Neuron (in vitro differentiated cells): ENCODE measurements at regions not wholly inside any gene's neighbourhood (a gene's known extent, or its start where the extent isn't known, plus 50 kb on each side); places are given as distances from the start of the nearest gene placed in this dataset.
"Not testable (repeated sequence)": the region's sequence is repeated elsewhere in the genome, so short reads cannot be mapped to it uniquely, and the experiment has no call there.

Experiments
- H2AFZ ChIP-seq: one replicate; pipeline ENCODE4 v1.6.1; 2013; ENCODE audit warnings: low read depth, mild to moderate bottlenecking, inconsistent platforms, low read length, moderate library complexity
- H3K27me3 ChIP-seq: one replicate; pipeline ENCODE4 v1.6.1; 2013; ENCODE audit warnings: low read length; ENCODE audit not compliant: insufficient read depth
- H3K36me3 ChIP-seq: one replicate; pipeline ENCODE4 v1.6.1; 2013; ENCODE audit warnings: low read length; ENCODE audit not compliant: insufficient read depth
- H3K4me1 ChIP-seq: one replicate; pipeline ENCODE4 v1.6.1; 2013; ENCODE audit warnings: low read length; ENCODE audit not compliant: insufficient read depth
- H3K4me3 ChIP-seq: 2 replicates; pipeline ENCODE4 v1.5.1; 2013; ENCODE audit warnings: mild to moderate bottlenecking, low read length, moderate library complexity
- H3K9me3 ChIP-seq: one replicate; pipeline ENCODE4 v1.6.1; 2013; ENCODE audit warnings: low read length

- no peaks in the 10 kb centered on the region for H3K27me3 ChIP-seq
- H3K9me3 ChIP-seq = no peaks in the 10 kb centered on the region
- H3K4me1 ChIP-seq = no peaks in the 10 kb centered on the region
- no peak overlapping the region for H3K4me3 ChIP-seq
- H2AFZ ChIP-seq = peak overlapping the region; percentile 59
- H3K36me3 ChIP-seq = no peaks in the 10 kb centered on the region
Observed at GRCh38 chr6:8814440-8815000, 379.2 kb upstream of the SLC35B3 start.

DNA sequence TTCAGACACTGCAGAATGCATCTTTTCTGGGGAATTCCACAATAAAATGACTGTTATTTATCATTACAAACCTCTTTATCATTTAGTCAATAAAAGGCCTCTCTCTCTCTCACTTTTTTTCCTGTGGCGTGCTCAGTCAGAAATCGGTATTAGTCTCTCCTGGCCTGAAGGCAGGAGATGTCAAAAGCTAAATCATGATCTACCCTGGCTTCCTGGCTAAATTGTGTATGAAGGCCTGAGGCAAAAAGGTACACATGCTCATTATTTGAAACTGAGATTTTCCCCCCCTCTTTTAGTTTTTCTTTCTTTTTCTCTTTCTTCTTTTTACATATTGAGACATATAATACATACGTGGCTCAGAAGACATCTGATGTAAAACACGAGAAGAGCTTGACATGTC lies 375.0 kb upstream of the SLC35B3 start:
- Histone ChIP-seq H3K4me1 (no peaks in the 10 kb centered on the region), H3K36me3 (no peaks in the 10 kb centered on the region), H3K4me3 (no peak overlapping the region), H3K27me3 (no peaks in the 10 kb centered on the region), H2AFZ (no peak overlapping the region), H3K9me3 (no peaks in the 10 kb centered on the region)

DNA sequence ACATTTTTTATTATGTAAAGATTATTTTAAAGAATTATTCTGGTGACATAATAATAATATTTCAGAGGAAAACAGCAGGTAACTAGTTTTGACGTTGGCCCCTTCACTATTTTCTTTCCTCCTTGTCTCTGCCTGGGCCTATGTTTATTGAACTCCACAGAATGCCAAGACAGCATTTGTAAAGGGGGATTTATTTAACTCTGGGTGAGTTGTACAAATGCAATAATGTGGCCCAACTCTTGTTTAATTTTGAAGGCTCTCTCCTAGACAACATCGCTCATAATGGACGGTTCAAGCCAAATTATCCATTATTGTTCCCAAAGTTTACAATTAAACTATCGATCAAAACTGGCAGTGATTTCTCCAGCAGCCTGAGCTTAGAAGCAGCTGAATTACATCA lies 374.3 kb upstream of the SLC35B3 start:
- no peak overlapping the region for H2AFZ ChIP-seq
- no peaks in the 10 kb centered on the region for H3K36me3 ChIP-seq
- H3K9me3 ChIP-seq = no peaks in the 10 kb centered on the region

GRCh38 chr6:8803181-8803760 lies 367.9 kb upstream of the SLC35B3 start:
- Histone ChIP-seq H3K9me3 (no peaks in the 10 kb centered on the region), H3K36me3 (no peaks in the 10 kb centered on the region), H3K4me1 (no peaks in the 10 kb centered on the region), H3K4me3 (no peak overlapping the region), H3K27me3 (no peaks in the 10 kb centered on the region), H2AFZ (no peak overlapping the region)

More for the DNA sequence above, 374.3 kb upstream of the SLC35B3 start:
- Histone ChIP-seq H3K4me1 (no peaks in the 10 kb centered on the region), H3K4me3 (no peak overlapping the region), H3K27me3 (no peaks in the 10 kb centered on the region)

DNA sequence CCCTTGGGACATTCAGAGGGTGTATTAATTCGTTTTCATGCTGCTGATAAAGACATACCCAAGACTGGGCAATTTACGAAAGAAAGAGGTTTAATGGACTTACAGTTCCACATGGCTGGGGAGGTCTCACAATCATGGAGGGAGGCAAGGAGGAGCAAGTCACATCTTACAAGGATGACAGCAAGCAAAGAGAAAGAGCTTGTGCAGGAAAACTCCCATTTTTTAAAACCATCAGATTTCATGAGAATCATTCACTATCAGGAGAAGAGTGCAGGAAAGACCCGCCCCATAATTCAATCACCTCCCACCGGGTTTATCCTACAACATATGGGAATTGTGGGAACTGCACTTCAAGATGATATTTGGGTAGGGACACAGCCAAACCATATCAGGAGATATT lies 367.1 kb upstream of the SLC35B3 start:
- not testable (repeated sequence) for H3K4me1 ChIP-seq, H3K36me3 ChIP-seq, H3K4me3 ChIP-seq, H2AFZ ChIP-seq, H3K9me3 ChIP-seq, H3K27me3 ChIP-seq

- Histone ChIP-seq H3K4me3 (no peak overlapping the region), H3K36me3 (no peaks in the 10 kb centered on the region), H2AFZ (no peak overlapping the region), H3K27me3 (no peaks in the 10 kb centered on the region), H3K4me1 (no peaks in the 10 kb centered on the region), H3K9me3 (no peaks in the 10 kb centered on the region)
Observed at GRCh38 chr6:8794420-8794819, 359.1 kb upstream of the SLC35B3 start.

DNA sequence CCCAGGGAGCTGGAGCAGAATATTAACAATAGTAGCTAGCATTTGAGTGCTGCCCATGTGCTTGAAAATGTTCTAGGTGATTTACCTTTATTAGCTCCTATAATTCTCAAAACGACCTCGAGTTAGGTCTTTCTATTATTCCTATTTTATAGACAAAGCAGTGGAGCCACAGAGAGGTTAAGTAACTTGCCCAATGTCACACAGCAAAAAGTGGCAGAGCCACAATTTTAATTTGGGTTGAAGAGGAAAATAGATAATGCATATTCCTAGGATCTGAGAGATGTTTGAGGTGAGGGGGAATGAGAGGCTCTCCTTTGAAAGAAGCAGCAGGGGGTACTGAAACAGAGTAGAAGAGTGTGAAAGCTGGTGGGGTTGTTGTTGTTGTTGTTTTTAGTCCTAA lies 354.5 kb upstream of the SLC35B3 start:
- H3K27me3 ChIP-seq = no peaks in the 10 kb centered on the region
- no peaks in the 10 kb centered on the region for H3K4me1 ChIP-seq
- H2AFZ ChIP-seq = no peak overlapping the region
- H3K36me3 ChIP-seq = no peaks in the 10 kb centered on the region
- no peaks in the 10 kb centered on the region for H3K9me3 ChIP-seq
- H3K4me3 ChIP-seq = no peak overlapping the region

DNA sequence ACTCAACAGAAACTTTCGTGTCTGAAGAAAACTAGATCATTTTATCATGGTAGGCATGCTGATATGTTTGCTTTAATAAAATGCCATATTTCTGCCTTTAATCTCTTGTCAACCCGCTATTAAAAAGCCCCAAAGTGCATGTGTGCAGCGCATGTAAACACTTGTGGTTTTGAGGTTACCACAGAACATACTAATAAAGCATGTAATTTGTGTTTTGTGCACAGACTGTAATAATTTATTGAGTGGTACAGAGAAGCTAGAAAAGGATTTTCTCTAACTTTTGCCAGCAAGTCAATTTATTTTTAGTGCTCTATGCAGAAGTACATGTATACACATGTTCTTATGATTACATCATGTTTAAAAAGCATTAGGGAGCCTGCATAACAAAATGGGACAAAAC lies 349.9 kb upstream of the SLC35B3 start:
- Histone ChIP-seq H3K36me3 (no peaks in the 10 kb centered on the region), H3K4me3 (no peak overlapping the region), H3K4me1 (no peaks in the 10 kb centered on the region), H3K9me3 (no peaks in the 10 kb centered on the region), H2AFZ (no peak overlapping the region), H3K27me3 (no peaks in the 10 kb centered on the region)

DNA sequence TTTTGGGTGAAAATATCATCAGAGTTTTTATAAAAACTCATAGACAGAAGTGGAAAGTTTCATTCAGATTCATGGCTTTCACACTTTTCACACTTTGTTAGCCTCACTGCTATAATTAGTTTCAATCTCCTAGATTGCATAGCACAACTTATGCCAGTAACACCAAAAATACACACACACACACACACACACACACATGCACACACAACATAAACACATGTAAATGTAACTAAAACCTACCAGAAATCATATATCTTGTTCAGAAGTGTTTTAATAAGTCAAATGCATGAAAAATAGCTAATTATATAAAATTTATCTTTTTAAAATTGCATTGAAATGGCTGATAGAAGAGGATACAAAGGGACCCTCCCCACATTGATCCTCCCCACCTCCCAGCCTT lies 347.8 kb upstream of the SLC35B3 start:
- no peaks in the 10 kb centered on the region for H3K27me3 ChIP-seq
- H3K4me1 ChIP-seq = no peaks in the 10 kb centered on the region
- H2AFZ ChIP-seq = no peak overlapping the region
- H3K9me3 ChIP-seq = no peaks in the 10 kb centered on the region
- no peak overlapping the region for H3K4me3 ChIP-seq
- no peaks in the 10 kb centered on the region for H3K36me3 ChIP-seq

GRCh38 chr6:8780653-8781052 lies 345.3 kb upstream of the SLC35B3 start:
- no peaks in the 10 kb centered on the region for H3K27me3 ChIP-seq
- H3K4me1 ChIP-seq = no peaks in the 10 kb centered on the region
- no peaks in the 10 kb centered on the region for H3K36me3 ChIP-seq
- H2AFZ ChIP-seq = no peak overlapping the region
- no peak overlapping the region for H3K4me3 ChIP-seq
- no peaks in the 10 kb centered on the region for H3K9me3 ChIP-seq

DNA sequence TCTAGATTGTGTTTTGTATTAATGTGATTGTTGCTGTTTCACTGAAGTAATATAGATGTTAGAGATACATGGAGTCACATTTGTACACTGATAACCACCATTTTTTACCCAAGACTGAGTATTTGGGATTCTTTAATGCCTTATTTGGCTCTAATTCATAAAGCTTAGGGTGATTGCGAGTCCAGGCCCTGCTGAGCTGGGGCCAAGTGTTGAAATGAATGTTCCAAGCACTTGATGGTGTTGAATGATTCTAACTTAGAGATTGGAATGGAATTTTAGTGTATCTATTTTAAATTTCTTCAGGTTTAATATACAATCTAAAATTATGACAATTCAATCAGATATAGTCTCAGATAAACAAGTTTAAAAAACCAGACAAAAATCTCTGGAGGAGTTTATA lies 329.4 kb upstream of the SLC35B3 start:
- Histone ChIP-seq H2AFZ (no peak overlapping the region), H3K4me1 (no peaks in the 10 kb centered on the region), H3K36me3 (no peaks in the 10 kb centered on the region), H3K9me3 (no peaks in the 10 kb centered on the region), H3K27me3 (no peaks in the 10 kb centered on the region), H3K4me3 (no peak overlapping the region)

GRCh38 chr6:8760951-8761350 lies 325.6 kb upstream of the SLC35B3 start:
- no peak overlapping the region for H2AFZ ChIP-seq
- no peak overlapping the region for H3K4me3 ChIP-seq
- no peaks in the 10 kb centered on the region for H3K36me3 ChIP-seq
- no peaks in the 10 kb centered on the region for H3K4me1 ChIP-seq
- H3K27me3 ChIP-seq = no peaks in the 10 kb centered on the region
- no peaks in the 10 kb centered on the region for H3K9me3 ChIP-seq

- no peak overlapping the region for H2AFZ ChIP-seq
- no peaks in the 10 kb centered on the region for H3K27me3 ChIP-seq
- H3K9me3 ChIP-seq = no peaks in the 10 kb centered on the region
- H3K4me1 ChIP-seq = no peaks in the 10 kb centered on the region
- H3K36me3 ChIP-seq = no peaks in the 10 kb centered on the region
- no peak overlapping the region for H3K4me3 ChIP-seq
Observed at GRCh38 chr6:8758412-8758811, 323.1 kb upstream of the SLC35B3 start.

GRCh38 chr6:8750627-8751026 lies 315.3 kb upstream of the SLC35B3 start:
- H3K27me3 ChIP-seq = no peaks in the 10 kb centered on the region
- H3K4me3 ChIP-seq = no peak overlapping the region
- H3K9me3 ChIP-seq = no peaks in the 10 kb centered on the region
- no peak overlapping the region for H2AFZ ChIP-seq
- H3K36me3 ChIP-seq = no peaks in the 10 kb centered on the region
- no peaks in the 10 kb centered on the region for H3K4me1 ChIP-seq
